ENCODE measurements at regions not wholly inside any gene's neighbourhood (a gene's known extent, or its start where the extent isn't known, plus 50 kb on each side); places are given as distances from the start of the nearest gene placed in this dataset.
"Not testable (repeated sequence)": the region's sequence is repeated elsewhere in the genome, so short reads cannot be mapped to it uniquely, and the experiment has no call there.

DNA sequence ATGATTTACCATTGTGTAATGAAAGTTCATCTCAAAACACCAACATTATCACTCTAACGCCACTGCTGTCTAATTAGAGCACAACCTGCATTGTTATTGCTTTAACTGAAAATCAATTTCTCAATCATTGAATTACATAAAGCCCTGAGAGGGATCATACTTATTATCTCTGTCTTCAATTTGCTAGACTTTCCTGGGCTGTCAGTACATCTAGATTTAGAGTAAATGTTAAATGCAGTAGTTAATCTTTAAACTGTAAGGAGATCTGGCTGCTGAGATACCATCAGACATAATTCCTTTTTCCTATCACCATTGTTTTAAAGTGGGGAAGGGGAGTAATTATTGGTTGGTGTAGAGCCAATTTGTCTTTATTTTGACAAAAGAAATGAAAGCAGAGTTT is 1995.1 kb downstream of the MRPL39 start:
- DNase-seq (ENCODE audit: low read depth) = no peak
- H3K4me3 ChIP-seq (ENCODE audit: low read depth, low read length) = no peak overlapping the region

DNA sequence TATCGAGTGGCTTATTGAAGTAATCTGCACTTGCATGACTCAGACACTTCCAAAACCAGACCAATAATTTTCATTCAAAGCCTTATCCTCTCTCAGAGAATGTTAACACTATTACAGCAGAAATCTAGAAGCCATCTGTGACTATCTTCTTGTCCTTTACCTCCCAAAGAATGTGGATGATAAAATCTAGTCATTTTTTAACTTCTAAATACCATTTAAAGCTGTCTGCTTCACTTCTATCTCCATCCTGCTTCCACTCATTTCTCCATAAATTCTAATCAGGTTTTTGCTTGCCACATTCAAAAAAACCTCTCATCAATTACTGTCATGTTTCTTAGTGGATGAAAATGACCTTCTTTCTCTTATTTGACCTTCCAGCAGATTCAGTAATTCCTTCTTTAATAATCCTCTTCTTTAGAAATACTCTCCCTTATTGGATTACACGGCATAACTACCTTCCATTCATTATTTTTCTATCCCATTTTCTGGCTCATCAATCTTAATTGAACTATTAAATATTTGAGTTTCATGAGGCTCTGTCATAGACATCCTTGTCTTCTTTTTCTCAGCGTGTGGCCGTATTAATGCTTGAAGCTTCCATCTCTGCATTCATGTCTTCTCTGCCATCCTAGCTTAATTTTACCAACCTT is 1999.4 kb downstream of the MRPL39 start:
- DNase-seq (ENCODE audit: low read depth) = no peak
- no peak overlapping the region for H3K4me3 ChIP-seq (ENCODE audit: low read depth, low read length)

DNA sequence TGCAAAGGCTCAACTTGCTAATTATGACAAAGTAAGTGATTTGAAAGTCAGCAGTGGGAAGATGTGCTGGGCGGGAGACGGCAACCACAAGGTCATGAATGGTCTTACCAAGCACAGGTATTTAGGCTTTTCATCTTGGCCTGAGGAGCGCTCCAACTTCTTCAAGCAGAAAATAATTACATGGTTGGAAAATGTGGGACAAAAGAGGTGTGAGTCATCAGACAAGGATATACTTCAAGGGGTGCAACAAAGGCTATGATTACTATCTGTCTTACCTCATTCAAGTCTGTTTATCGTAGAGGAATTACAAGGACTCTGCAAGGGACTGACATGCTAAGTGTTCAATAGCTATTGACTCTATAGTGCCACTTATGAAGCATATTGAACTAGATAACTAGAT is 2005.7 kb downstream of the MRPL39 start:
- no peak for DNase-seq (ENCODE audit: low read depth)
- H3K4me3 ChIP-seq (ENCODE audit: low read depth, low read length) = no peak overlapping the region

DNA sequence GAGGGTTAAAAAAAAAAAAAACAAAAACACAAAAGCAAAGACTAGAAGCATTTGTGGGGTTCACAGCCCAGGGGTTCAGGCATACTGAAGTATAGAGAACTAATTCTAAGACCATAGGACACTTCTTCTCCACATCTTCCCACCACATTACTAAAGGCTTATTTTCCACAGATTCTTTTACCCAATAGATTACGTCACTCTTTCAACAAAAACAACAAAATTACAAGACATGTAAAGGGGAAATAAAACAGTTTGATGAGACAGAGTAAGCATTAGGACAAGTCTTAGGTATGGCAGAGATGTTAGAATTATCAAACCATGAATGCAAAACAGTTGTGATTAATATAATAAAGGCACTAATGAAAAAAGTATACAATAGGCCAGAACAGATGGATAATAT is 2013.7 kb downstream of the MRPL39 start:
- DNase-seq (ENCODE audit: low read depth) = no peak
- H3K4me3 ChIP-seq (ENCODE audit: low read depth, low read length) = no peak overlapping the region

DNA sequence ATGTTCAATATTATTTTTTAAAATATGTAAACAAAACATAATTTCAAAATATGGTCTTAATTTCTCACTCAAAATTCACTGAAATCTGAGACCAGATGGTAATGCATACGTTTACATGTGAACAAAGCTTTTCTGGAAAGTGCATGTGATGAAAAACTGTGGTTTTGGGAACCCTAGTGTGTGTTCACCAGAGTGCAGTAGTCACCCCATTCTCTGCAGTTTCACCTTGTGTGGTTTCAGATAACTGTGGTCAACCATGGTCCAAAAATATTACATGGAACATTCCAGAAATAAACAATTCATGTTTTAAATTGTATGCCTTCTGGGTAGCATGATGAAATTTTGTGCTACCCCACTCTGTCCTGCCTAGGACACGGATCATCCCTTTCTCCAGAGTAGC is 2021.9 kb downstream of the MRPL39 start:
- DNase-seq (ENCODE audit: low read depth) = no peak
- H3K4me3 ChIP-seq (ENCODE audit: low read depth, low read length) = no peak overlapping the region

DNA sequence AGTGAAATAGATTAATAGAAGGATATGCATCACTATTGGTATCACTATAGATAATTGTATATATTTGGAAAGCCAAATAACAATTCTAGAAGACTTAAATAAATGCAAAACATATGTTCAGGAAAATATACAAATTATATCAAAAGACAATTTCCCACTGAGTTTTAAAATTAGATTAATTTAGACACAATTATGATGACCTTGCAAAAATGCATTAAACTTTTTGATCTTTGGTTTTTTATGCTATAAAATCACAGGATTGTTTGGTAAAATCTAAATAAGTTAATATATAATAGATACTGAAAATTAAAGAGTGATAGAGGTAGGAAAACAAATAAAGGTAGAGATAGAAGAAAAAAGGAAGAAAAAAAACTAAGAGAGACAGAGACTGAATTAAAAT is 2027.7 kb downstream of the MRPL39 start:
- no peak for DNase-seq (ENCODE audit: low read depth)
- no peak overlapping the region for H3K4me3 ChIP-seq (ENCODE audit: low read depth, low read length)

DNA sequence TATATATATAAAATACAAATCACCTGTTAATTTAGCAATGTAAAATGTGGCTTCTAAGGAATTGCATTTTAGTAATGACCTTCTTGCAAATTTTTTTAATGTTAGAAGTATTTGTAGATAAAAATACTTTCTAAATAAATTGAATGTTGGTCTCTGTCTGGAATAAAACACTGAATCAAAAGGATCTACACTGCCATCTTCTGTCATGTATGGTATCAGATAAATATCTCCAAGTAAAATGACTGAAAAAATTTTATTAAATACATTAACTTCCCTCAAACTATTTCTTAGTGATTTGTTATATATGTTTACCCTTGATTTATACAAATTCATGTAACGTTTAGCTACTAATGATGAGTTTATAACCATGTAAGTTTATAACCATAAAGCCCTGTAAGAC is 2029.3 kb downstream of the MRPL39 start:
- H3K4me3 ChIP-seq (ENCODE audit: low read depth, low read length) = no peak overlapping the region
- no peak for DNase-seq (ENCODE audit: low read depth)

DNA sequence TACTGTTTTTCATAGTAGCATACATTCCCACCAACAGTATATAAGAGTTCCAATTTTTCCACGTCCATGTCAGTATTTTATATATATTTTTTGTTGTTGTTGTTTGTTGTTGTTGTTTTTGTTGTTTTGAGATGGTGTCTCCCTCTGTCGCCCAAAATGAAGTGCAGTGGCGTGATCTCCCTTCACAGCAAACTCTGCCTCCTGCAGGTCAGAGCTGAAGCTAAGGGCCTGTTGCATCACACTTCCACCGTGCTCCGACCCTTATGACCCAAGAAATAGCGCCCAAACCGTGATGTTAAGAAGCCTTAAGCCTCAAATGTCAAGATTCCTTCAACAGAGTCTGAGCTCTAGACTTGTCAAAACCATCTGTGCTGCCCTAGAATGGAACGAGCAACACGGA is 2032.3 kb downstream of the MRPL39 start:
- H3K4me3 ChIP-seq (ENCODE audit: low read depth, low read length) = no peak overlapping the region
- no peak for DNase-seq (ENCODE audit: low read depth)

DNA sequence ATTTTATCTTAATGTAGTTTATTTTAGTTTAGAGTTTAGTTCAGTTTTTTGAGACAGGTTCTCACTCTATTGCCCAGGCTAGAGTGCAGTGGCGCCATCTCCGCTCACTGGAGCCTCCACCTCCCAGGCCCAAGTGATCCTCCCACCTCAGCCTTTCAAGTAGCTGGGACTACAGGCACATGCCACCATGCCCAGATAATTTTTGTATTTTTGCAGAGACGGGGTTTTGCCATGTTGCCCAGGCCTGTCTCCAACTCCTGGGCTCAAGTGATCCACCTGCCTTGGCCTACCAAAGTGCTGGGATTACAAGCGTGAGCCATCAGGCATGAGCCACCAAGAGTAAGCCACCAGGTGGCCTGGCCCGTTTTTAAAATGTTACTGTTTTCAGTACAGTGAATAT is 2058.4 kb downstream of the MRPL39 start:
- DNase-seq (ENCODE audit: low read depth); H3K4me3 ChIP-seq (ENCODE audit: low read depth, low read length): not testable (repeated sequence)

DNA sequence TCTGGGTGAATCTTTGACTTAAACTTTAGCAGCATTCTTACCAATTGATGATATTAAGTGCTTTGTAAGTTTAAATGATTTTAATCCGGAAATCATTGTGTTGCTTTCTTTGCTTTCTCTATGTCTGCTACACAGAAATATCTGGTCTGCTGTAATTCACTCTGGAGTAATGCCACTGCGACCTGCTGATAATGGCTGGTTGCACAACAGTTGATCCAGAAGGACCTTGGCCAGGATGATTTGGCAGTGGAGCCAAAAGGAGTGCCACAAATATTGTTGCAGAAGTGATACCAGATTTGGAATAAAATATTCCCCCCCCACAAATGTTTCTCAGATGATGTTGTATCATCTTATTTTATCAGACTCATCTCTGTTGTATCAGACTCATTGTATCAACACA is 2063.9 kb downstream of the MRPL39 start:
- H3K4me3 ChIP-seq (ENCODE audit: low read depth, low read length) = no peak overlapping the region
- DNase-seq (ENCODE audit: low read depth) = no peak

DNA sequence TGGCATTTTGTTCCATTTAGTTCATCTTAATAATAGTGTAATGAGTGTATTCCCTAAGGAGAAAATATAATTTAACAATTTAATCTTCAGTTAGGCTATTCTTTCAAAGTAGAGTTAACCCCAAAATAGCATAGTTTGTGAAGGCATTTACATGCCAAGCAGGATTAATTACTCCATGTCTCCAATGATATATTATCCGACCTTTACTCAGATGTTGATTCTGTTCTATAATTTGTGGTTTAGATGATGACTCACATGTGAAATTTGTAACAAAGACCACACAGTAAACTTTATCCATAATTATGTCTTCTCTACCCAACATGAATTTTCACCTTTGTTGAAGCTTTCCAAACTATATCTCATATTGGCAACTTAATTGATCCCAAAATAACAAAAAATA is 2065.2 kb downstream of the MRPL39 start:
- DNase-seq (ENCODE audit: low read depth) = no peak
- H3K4me3 ChIP-seq (ENCODE audit: low read depth, low read length) = no peak overlapping the region

DNA sequence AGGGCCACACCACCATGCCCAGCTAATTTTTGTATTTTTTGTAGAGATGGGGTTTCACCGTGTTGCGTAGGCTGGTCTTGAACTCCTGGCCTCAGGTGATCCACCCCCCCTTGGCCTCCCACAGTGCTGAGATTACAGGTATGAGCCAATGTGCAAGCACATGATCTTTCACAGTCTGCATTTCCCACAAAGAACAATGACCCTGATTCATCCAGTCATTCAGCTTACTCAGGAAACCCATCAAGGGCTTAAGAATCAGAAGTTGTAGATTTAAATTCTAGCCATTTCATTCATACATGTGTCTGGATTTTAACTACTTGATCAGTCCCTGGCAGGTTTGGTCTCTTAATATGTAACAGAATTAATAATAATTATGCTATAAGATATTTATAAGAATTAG is 2065.7 kb downstream of the MRPL39 start:
- H3K4me3 ChIP-seq (ENCODE audit: low read depth, low read length) = no peak overlapping the region
- no peak for DNase-seq (ENCODE audit: low read depth)

DNA sequence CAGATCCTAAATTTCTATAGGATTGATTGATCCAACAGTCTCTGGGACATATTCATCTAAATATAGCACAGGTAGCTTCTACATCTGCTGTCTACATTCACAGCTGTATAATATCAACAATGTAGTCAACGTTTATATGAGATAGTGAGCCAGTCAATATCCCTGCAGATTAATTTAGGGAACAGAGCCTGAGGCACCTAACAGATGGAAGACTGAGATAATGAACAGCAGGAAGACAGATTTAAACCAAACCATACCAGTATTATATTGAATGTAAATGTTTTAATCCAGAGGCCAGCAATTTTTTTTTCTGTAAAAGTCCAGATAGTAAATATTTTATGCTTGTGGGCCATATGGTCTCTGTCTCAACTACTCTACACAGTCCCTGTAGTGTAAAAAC is 2072.4 kb downstream of the MRPL39 start:
- no peak for DNase-seq (ENCODE audit: low read depth)

DNA sequence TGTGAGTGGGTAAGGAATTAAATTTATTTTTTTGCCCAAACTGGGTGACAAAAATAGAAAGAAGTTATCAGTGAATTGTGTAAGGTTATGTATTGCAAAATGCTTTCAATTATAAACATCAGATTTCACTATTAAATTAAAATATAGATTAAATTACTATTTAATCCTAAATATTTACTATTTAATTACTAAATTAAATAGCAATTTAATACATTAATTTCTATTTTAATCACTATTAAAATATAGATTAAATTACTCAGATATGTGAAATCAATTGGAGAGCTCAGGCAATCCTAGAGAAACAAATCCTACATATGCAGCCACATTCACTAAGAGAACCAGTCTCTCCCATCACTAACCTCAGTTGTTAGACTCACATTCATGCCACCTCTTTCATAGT is 2075.8 kb downstream of the MRPL39 start:
- no peak overlapping the region for H3K4me3 ChIP-seq (ENCODE audit: low read depth, low read length)

More for the DNA sequence above, 2072.4 kb downstream of the MRPL39 start:
- no peak overlapping the region for H3K4me3 ChIP-seq (ENCODE audit: low read depth, low read length)

DNA sequence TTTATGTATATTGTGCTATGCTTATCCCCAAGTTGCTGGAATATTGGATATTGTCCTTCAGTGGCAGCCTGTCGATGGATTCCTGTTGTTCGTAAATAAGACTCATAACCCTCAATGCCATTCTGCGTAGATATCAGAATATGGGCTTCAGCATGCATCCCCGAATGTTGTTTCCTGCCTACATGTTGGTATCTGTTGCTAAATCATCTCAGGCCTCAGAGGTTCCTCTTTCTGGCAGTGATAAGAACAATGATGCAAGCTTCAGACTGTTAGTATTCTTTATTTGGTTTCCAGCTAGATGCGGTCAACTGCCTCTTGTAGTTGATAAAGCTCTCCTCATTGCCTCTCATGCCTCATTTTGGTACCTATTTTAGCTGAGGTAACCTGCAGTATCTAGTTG is 2082.6 kb downstream of the MRPL39 start:
- no peak overlapping the region for H3K4me3 ChIP-seq (ENCODE audit: low read depth, low read length)
- DNase-seq (ENCODE audit: low read depth) = no peak

More for the DNA sequence above, 2075.8 kb downstream of the MRPL39 start:
- no peak for DNase-seq (ENCODE audit: low read depth)

DNA sequence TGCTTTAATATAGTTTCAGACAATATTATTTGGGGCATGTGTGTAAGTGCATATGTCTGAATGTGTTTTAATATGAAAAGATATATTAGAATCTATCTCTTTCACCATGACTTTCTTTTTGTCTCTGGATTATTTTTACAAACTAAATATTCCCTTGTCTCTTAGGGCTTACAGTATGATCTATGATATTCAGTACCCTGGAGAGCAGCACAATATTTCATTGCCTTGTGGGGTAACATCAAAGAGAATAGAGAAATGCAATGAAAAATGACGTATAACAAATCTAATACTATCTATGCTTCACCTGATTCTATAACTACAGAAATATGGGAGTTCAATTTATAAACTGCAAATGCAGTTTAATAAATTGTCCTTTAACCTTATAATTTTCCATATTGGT is 2084.5 kb downstream of the MRPL39 start:
- H3K4me3 ChIP-seq (ENCODE audit: low read depth, low read length) = no peak overlapping the region
- DNase-seq (ENCODE audit: low read depth) = no peak

DNA sequence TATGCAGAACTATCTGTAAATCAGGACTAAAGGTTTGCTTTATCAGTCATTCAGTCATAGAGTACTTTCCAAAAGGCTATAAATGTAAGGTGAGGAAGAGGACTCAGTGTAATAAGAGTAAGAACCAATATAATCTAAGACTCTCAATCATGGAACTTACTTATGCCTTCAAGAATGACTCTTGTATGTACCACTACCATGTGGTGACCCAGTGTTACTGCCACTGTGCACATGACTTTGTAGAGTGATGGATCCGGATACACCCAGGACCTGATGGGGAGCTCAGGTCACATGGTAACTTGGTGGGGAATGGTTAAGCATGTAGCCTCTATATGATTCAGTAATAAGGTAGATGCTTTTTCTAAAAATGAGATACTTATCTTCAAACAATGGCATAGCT is 2099.8 kb downstream of the MRPL39 start:
- no peak for DNase-seq (ENCODE audit: low read depth)
- H3K4me3 ChIP-seq (ENCODE audit: low read depth, low read length) = no peak overlapping the region

DNA sequence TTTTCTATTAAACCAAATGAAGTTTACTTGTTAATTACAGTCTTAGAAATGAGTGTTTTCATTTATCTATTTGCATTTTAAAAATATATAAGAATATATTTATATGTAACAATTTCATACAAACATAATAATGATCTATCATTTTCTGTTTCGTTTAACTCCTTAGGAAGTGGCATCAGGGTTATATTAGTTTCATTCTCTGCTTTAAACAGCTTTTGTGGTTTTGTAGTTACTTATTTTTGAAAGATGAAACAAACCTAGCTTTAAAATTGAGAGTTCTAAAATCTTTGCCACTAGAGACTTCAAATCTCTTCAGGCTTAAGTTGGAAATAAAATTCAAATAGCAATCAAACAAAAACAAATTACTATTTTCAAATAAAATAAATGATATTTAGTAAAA is 2110.6 kb downstream of the MRPL39 start:
- no peak overlapping the region for H3K4me3 ChIP-seq (ENCODE audit: low read depth, low read length)
- DNase-seq (ENCODE audit: low read depth) = no peak

DNA sequence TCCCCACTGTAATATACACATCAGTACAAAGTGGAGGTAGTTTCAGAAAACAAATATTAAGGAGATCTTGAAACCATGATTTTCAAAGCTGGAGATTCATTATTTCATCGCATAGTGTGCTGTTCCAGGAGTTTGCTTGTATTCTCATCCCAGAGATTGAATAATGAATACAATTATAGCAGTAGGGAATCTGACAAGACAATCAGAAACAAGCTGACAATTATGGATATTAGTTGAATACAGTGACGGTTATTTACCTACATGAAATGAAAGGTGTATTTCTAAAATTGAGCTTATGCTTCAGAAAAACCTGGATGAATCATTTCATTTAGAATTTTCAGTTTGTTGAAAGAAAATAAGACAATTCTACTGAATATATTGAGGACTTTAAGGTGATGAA is 2119.0 kb downstream of the MRPL39 start:
- DNase-seq (ENCODE audit: low read depth) = no peak

DNA sequence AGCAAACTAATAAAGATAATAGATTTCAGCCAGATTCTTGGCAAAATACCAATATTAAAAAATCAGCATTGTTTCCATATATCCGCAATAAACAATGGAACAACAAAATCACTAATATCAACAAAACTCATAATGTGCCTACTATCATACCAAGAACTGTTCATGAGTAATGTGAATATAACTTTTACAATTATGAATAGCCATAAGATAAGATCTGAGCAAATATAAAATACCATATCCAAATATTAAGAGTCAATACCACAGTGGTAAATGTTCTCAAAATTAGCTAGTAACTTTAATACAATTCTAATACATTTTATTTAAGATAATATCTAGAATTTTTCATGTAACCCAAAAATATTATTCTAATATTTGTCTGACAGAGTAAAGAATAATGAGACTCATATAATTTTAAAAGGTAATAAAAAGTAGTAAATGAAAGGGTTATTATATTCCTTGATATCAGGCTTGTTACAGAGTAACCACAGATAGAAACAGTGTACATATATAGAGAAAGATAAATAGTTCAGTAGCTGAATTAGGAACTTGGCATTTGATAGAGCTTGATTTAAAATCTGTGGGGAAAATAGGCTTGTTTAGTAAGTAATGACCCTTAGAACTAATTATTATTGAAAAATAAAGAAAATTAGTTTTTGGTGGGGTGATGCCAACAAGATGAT is 2126.6 kb downstream of the MRPL39 start:
- no peak overlapping the region for H3K4me3 ChIP-seq (ENCODE audit: low read depth, low read length)
- DNase-seq (ENCODE audit: low read depth) = no peak

More for the DNA sequence above, 2119.0 kb downstream of the MRPL39 start:
- H3K4me3 ChIP-seq (ENCODE audit: low read depth, low read length) = no peak overlapping the region

DNA sequence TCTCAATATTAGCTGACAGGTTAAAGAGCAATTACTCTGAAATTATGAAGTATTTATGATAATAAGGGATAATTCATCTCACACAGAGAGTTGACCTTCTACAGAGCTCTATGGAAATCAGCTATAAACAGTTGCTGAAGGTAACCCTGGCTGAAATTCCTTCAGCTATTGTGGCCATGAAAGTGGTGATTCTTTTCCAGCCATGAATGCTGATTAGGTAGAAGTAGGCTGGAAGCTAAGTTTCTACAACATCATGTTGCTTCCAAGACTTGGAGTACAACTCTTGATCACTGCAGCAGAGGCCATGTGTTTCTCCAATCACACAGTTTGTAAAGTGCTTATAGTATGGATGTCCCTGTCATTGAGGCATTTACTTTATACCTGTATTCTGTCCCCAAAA is 2128.9 kb downstream of the MRPL39 start:
- H3K4me3 ChIP-seq (ENCODE audit: low read depth, low read length) = no peak overlapping the region
- DNase-seq (ENCODE audit: low read depth) = no peak
